ENCODE measurements at regions not wholly inside any gene's neighbourhood (a gene's known extent, or its start where the extent isn't known, plus 50 kb on each side); places are given as distances from the start of the nearest gene placed in this dataset.

DNA sequence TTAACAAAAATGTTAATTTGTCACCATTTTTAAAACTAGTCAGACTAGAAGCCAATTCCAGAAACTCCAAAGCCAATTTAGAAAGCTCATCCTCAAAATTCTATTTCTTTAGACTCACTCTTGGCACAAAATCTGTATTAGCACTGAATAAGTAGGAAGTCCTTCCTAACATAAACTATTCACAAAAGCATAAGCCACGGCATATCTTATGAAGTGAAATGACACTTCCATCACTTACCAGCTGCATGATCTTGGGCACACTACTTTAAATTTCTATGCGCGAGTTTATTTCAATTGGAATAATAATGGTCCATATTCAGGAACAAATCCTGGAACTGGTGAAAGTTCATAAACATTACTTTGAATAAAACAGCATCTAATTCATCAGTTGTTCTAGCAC, 1544.0 kb downstream of the TECRL start:
- TF ChIP-seq POLR2AphosphoS5 (IDR thresholded peaks at IDR 0.05) = no peak
- TF ChIP-seq, protein P1, sequence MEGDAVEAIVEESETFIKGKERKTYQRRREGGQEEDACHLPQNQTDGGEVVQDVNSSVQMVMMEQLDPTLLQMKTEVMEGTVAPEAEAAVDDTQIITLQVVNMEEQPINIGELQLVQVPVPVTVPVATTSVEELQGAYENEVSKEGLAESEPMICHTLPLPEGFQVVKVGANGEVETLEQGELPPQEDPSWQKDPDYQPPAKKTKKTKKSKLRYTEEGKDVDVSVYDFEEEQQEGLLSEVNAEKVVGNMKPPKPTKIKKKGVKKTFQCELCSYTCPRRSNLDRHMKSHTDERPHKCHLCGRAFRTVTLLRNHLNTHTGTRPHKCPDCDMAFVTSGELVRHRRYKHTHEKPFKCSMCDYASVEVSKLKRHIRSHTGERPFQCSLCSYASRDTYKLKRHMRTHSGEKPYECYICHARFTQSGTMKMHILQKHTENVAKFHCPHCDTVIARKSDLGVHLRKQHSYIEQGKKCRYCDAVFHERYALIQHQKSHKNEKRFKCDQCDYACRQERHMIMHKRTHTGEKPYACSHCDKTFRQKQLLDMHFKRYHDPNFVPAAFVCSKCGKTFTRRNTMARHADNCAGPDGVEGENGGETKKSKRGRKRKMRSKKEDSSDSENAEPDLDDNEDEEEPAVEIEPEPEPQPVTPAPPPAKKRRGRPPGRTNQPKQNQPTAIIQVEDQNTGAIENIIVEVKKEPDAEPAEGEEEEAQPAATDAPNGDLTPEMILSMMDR (IDR thresholded peaks at IDR 0.05) = no peak
- TF ChIP-seq POLR2A (IDR thresholded peaks at IDR 0.05) = no peak

Data from prostate gland (tissue), 2 donors.